Activated B cell treated with CpG ODN at 0.5 μM for 24 hours (primary cell): ENCODE measurements at regions not wholly inside any gene's neighbourhood (a gene's known extent, or its start where the extent isn't known, plus 50 kb on each side); places are given as distances from the start of the nearest gene placed in this dataset.

Experiments used
- ATAC-seq: fragments of 200-7000 bp; cut with Tn5 transposase; one replicate; pipeline ENCODE4 v1.10.0; 2021; ENCODE audit warnings: low read depth, mild to moderate bottlenecking, moderate library complexity
- CTCF ChIA-PET: fragments of 350-600 bp; sonication (Branson Sonifier 250); formaldehyde crosslinking; loops from one replicate; lab custom pipeline; 2021; ENCODE audit warnings: antibody characterized with exemption; lab: Charles Lee
- POLR2A ChIA-PET: fragments of 350-600 bp; sonication (Branson Sonifier 250); formaldehyde crosslinking; loops from one replicate; lab custom pipeline; 2021; ENCODE audit warnings: antibody characterized with exemption; lab: Charles Lee
- DNase-seq: peaks from one replicate; pipeline ENCODE4 v3.0.0; 2022
- H3K27ac Mint-ChIP-seq: one replicate; pipeline ENCODE4 v1.8.0; 2020; ENCODE audit warnings: mixed read lengths
- H3K27me3 Mint-ChIP-seq: one replicate; pipeline ENCODE4 v1.8.0; 2021; ENCODE audit warnings: mixed read lengths
- H3K36me3 Mint-ChIP-seq: one replicate; pipeline ENCODE4 v1.8.0; 2021; ENCODE audit warnings: low read depth, mixed read lengths
- H3K4me1 Mint-ChIP-seq: one replicate; pipeline ENCODE4 v1.8.0; 2021; ENCODE audit warnings: mixed read lengths
- H3K4me3 Mint-ChIP-seq: one replicate; pipeline ENCODE4 v1.8.0; 2020; ENCODE audit warnings: mild to moderate bottlenecking, mixed read lengths
- H3K9me3 Mint-ChIP-seq: one replicate; pipeline ENCODE4 v1.8.0; 2020; ENCODE audit warnings: mixed read lengths
- intact Hi-C: fragments of 100-400 bp; cut with micrococcal nuclease; formaldehyde crosslinking; loops from one replicate; pipeline ENCODE4 v1.15.1; 2024
- TF ChIP-seq, protein P1 (sequence below): fragments of 200-600 bp; IDR thresholded peaks from one replicate; pipeline ENCODE4 v1.8.0; 2022; ENCODE audit warnings: antibody characterized with exemption, mild to moderate bottlenecking

DNA sequence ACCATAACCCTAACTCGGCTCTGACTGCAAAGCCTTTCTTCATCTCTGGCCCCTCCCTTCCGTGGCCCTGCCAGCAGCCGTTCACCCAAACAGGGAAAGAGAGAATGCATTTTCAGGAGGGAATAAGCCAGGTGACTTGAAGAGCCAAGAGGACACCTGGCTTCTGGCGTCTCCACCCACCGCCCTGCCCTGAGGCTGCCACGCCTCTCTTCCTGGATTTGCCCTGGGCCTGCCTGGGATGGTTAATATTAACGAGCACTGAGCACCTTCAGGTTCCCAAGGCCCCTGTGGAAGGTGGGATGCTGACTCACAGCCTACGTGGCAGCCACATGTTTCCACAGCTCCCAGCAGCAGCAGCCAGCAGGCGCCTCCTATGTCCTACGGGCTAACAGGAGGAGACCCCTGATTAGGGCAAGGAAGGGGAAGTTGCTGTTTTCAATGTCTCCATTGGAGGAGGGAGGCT is 138.0 kb upstream of the RREB1 start:
- DNase-seq (no peak), ATAC-seq (no peak)
- ChIA-PET CTCF (no interaction called here), POLR2A (no interaction called here)
- intact Hi-C loops = no loop called here
- H3K36me3 Mint-ChIP-seq = no peaks in the 10 kb centered on the region
- no peaks in the 10 kb centered on the region for H3K9me3 Mint-ChIP-seq
- H3K4me3 Mint-ChIP-seq = no peak overlapping the region
- no peaks in the 10 kb centered on the region for H3K4me1 Mint-ChIP-seq
- TF ChIP-seq, protein P1, sequence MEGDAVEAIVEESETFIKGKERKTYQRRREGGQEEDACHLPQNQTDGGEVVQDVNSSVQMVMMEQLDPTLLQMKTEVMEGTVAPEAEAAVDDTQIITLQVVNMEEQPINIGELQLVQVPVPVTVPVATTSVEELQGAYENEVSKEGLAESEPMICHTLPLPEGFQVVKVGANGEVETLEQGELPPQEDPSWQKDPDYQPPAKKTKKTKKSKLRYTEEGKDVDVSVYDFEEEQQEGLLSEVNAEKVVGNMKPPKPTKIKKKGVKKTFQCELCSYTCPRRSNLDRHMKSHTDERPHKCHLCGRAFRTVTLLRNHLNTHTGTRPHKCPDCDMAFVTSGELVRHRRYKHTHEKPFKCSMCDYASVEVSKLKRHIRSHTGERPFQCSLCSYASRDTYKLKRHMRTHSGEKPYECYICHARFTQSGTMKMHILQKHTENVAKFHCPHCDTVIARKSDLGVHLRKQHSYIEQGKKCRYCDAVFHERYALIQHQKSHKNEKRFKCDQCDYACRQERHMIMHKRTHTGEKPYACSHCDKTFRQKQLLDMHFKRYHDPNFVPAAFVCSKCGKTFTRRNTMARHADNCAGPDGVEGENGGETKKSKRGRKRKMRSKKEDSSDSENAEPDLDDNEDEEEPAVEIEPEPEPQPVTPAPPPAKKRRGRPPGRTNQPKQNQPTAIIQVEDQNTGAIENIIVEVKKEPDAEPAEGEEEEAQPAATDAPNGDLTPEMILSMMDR = no peak
- peaks cover 3% of the 10 kb centered on the region for H3K27me3 Mint-ChIP-seq
- no peak overlapping the region for H3K27ac Mint-ChIP-seq

DNA sequence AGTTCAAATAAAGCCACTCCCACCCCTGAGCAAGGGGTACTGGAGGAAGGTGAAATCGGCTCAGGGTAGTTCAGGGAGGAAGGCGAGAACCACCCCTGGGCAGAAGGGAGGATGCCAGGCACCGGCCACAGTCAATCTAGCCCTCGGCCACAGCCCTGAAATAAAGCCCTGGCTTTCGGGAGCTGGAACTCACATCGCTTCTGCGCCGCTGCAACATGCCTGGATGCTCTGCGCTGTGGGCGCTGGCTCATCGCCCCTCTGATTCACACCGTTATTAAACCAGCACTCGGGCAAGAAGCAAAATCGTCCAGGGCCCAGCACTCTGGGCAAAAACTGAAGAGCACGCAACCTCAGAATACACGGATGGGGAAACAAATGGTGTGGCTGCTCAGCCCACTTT is 136.9 kb upstream of the RREB1 start:
- ChIA-PET POLR2A (no interaction called here), CTCF (no interaction called here)
- Mint-ChIP-seq H3K9me3 (no peaks in the 10 kb centered on the region), H3K4me1 (no peaks in the 10 kb centered on the region), H3K4me3 (no peak overlapping the region), H3K36me3 (no peaks in the 10 kb centered on the region), H3K27ac (no peak overlapping the region), H3K27me3 (peaks cover 3% of the 10 kb centered on the region)
- TF ChIP-seq, protein P1 = no peak
- intact Hi-C loops = no loop called here
- no peak for DNase-seq
- no peak for ATAC-seq

DNA sequence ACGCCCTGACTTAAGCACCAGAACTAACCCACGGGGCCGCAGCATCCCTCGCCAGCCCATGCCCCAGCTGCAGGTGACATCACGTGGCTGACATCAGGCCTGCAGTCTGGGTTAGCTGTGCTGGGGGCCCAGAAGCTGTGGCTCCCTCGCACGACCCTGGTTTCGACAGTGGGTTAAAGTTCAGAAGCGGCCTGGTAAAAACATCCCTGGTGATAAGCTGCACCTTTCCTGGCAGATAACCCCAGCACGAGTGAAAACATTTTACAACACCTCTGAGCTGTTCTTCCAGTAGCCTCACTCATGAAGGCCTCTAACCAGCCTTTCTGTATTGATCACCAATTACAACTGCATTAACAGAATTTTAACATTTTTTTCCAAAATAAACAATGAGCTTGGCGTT is 136.4 kb upstream of the RREB1 start:
- Mint-ChIP-seq H3K36me3 (no peaks in the 10 kb centered on the region), H3K4me3 (no peak overlapping the region), H3K27me3 (peaks cover 3% of the 10 kb centered on the region), H3K9me3 (no peaks in the 10 kb centered on the region), H3K27ac (no peak overlapping the region), H3K4me1 (no peaks in the 10 kb centered on the region)
- TF ChIP-seq, protein P1 = no peak
- intact Hi-C loops = no loop called here
- no peak for ATAC-seq
- DNase-seq = no peak
- POLR2A ChIA-PET = no interaction called here
- CTCF ChIA-PET = no interaction called here

- Mint-ChIP-seq H3K9me3 (no peaks in the 10 kb centered on the region), H3K4me1 (no peaks in the 10 kb centered on the region), H3K36me3 (no peaks in the 10 kb centered on the region), H3K4me3 (no peak overlapping the region), H3K27me3 (peaks cover 3% of the 10 kb centered on the region), H3K27ac (no peak overlapping the region)
- ATAC-seq (no peak), DNase-seq (no peak)
- POLR2A ChIA-PET = no interaction called here
- intact Hi-C loops = no loop called here
- TF ChIP-seq, protein P1 = no peak
- CTCF ChIA-PET = no interaction called here
These were observed 135.3 kb upstream of the RREB1 start for GRCh38 chr6:6972456-6972855.

- intact Hi-C loops = no loop called here
- Mint-ChIP-seq H3K27me3 (peaks cover 3% of the 10 kb centered on the region), H3K36me3 (no peaks in the 10 kb centered on the region), H3K27ac (no peak overlapping the region), H3K9me3 (no peaks in the 10 kb centered on the region), H3K4me1 (no peaks in the 10 kb centered on the region), H3K4me3 (no peak overlapping the region)
- POLR2A ChIA-PET = no interaction called here
- TF ChIP-seq, protein P1 = no peak
- CTCF ChIA-PET = no interaction called here
- ATAC-seq = no peak
- no peak for DNase-seq
These were observed 134.0 kb upstream of the RREB1 start for GRCh38 chr6:6973721-6974120.
